GM23338 (cell line): ENCODE measurements at regions not wholly inside any gene's neighbourhood (a gene's known extent, or its start where the extent isn't known, plus 50 kb on each side); places are given as distances from the start of the nearest gene placed in this dataset.

Source experiments
- CREB1 ChIP-seq: fragments of 250-450 bp; sonication (Bioruptor Pico); IDR thresholded peaks from 2 replicates; pipeline ENCODE4 v1.5.0; 2020; ENCODE audit warnings: low read depth, mild to moderate bottlenecking, moderate library complexity
- CTCF ChIP-seq, 2 experiments: fragments of 200-600 bp in 1 of 2; sonication (generic) in 1 of 2; conservative IDR thresholded peaks; 2 replicates each; pipeline versions ENCODE4 v1.5.1 to v1.6.1; 2016 to 2017; ENCODE audit warnings: antibody characterized with exemption in 2 of 2, low read depth in 2 of 2, mild to moderate bottlenecking in 2 of 2, moderate library complexity in 1 of 2
- EZH2 ChIP-seq: fragments of 200-600 bp; sonication (generic); IDR thresholded peaks from one replicate; pipeline ENCODE4 v1.8.0; 2017; ENCODE audit warnings: antibody characterized with exemption, mild to moderate bottlenecking, low read depth; ENCODE audit not compliant: unreplicated experiment
- EZH2phosphoT487 ChIP-seq: fragments of 200-600 bp; sonication (generic); IDR thresholded peaks from one replicate; pipeline ENCODE4 v1.8.1; 2018; ENCODE audit warnings: antibody characterized with exemption; ENCODE audit not compliant: unreplicated experiment
- POLR2AphosphoS5 ChIP-seq: IDR thresholded peaks from 2 replicates; pipeline ENCODE4 v1.6.1; 2016; ENCODE audit warnings: antibody characterized with exemption, low read depth
- ZNF331 ChIP-seq: fragments of 250-450 bp; sonication (Bioruptor Pico); IDR thresholded peaks from 2 replicates; pipeline ENCODE4 v1.5.0; 2020; ENCODE audit warnings: low read depth, mild to moderate bottlenecking, moderate library complexity
- TF ChIP-seq, protein P1 (sequence below): IDR thresholded peaks from one replicate; pipeline ENCODE4 v1.6.1; 2018; ENCODE audit warnings: antibody characterized with exemption; ENCODE audit not compliant: unreplicated experiment

GRCh38 chr18:76750917-76751890 lies 71.2 kb upstream of the ZNF236 start:
- TF ChIP-seq EZH2phosphoT487: no peak
- TF ChIP-seq CTCF (conservative IDR thresholded peaks at IDR 0.05; ENCODE audit: low read depth in 2 of 2): no peak
- TF ChIP-seq, protein P1, sequence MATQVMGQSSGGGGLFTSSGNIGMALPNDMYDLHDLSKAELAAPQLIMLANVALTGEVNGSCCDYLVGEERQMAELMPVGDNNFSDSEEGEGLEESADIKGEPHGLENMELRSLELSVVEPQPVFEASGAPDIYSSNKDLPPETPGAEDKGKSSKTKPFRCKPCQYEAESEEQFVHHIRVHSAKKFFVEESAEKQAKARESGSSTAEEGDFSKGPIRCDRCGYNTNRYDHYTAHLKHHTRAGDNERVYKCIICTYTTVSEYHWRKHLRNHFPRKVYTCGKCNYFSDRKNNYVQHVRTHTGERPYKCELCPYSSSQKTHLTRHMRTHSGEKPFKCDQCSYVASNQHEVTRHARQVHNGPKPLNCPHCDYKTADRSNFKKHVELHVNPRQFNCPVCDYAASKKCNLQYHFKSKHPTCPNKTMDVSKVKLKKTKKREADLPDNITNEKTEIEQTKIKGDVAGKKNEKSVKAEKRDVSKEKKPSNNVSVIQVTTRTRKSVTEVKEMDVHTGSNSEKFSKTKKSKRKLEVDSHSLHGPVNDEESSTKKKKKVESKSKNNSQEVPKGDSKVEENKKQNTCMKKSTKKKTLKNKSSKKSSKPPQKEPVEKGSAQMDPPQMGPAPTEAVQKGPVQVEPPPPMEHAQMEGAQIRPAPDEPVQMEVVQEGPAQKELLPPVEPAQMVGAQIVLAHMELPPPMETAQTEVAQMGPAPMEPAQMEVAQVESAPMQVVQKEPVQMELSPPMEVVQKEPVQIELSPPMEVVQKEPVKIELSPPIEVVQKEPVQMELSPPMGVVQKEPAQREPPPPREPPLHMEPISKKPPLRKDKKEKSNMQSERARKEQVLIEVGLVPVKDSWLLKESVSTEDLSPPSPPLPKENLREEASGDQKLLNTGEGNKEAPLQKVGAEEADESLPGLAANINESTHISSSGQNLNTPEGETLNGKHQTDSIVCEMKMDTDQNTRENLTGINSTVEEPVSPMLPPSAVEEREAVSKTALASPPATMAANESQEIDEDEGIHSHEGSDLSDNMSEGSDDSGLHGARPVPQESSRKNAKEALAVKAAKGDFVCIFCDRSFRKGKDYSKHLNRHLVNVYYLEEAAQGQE: no peak
- no peak for TF ChIP-seq POLR2AphosphoS5
- TF ChIP-seq ZNF331 (CRISPR knock-in tag): no peak
- TF ChIP-seq EZH2: no peak
- no peak for TF ChIP-seq CREB1 (CRISPR knock-in tag)
